ENCODE measurements at regions not wholly inside any gene's neighbourhood (a gene's known extent, or its start where the extent isn't known, plus 50 kb on each side); places are given as distances from the start of the nearest gene placed in this dataset.

- Histone ChIP-seq H3K36me3 (ENCODE audit: control insufficient read depth, insufficient read depth, low read length, severe bottlenecking) (no peaks in the 10 kb centered on the region), H3K27me3 (replicated peaks; ENCODE audit: control insufficient read depth, insufficient read depth, low read length) (no peaks in the 10 kb centered on the region), H3K9ac (ENCODE audit: low read length) (no peak overlapping the region), H3K4me1 (ENCODE audit: control insufficient read depth, insufficient read depth, low read length) (peaks cover 16% of the 10 kb centered on the region), H3K4me3 (ENCODE audit: low read length) (no peak overlapping the region), H3K9me3 (ENCODE audit: control insufficient read depth, low read length) (no peaks in the 10 kb centered on the region)
- no peak for DNase-seq (ENCODE audit: low read depth)
These were observed 182.5 kb downstream of the GXYLT1 start for GRCh38 chr12:41962171-41962572.

DNA sequence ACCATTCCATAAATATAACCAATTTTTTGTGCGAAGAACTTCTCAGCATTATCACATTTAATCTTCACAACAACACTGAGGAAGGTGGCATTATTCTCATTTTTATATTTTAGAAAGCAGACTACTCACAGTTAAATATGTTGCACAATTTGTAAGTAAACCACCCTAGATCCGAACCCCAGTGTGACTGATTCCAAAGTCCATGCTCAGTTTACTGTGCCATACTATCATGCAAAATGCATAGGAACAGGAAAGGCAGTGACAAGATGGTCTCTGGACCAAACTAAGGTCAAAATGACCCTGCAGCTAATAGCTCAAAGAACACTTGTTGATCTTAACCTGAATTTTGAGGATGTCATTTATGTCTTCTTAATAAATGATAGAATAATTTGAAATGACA lies 185.4 kb downstream of the GXYLT1 start:
- Histone ChIP-seq H3K27me3 (replicated peaks; ENCODE audit: control insufficient read depth, insufficient read depth, low read length) (no peaks in the 10 kb centered on the region), H3K9me3 (ENCODE audit: control insufficient read depth, low read length) (no peaks in the 10 kb centered on the region), H3K9ac (ENCODE audit: low read length) (no peak overlapping the region), H3K4me3 (ENCODE audit: low read length) (no peak overlapping the region), H3K4me1 (ENCODE audit: control insufficient read depth, insufficient read depth, low read length) (peaks cover 32% of the 10 kb centered on the region), H3K36me3 (ENCODE audit: control insufficient read depth, insufficient read depth, low read length, severe bottlenecking) (no peaks in the 10 kb centered on the region)
- no peak for DNase-seq (ENCODE audit: low read depth)

GRCh38 chr12:41956353-41956752 lies 188.3 kb downstream of the GXYLT1 start:
- Histone ChIP-seq H3K9me3 (ENCODE audit: control insufficient read depth, low read length) (no peaks in the 10 kb centered on the region), H3K36me3 (ENCODE audit: control insufficient read depth, insufficient read depth, low read length, severe bottlenecking) (no peaks in the 10 kb centered on the region), H3K4me1 (ENCODE audit: control insufficient read depth, insufficient read depth, low read length) (peaks cover 22% of the 10 kb centered on the region), H3K9ac (ENCODE audit: low read length) (no peak overlapping the region), H3K27me3 (replicated peaks; ENCODE audit: control insufficient read depth, insufficient read depth, low read length) (no peaks in the 10 kb centered on the region), H3K4me3 (ENCODE audit: low read length) (no peak overlapping the region)
- DNase-seq (ENCODE audit: low read depth): peak; percentile 11

DNA sequence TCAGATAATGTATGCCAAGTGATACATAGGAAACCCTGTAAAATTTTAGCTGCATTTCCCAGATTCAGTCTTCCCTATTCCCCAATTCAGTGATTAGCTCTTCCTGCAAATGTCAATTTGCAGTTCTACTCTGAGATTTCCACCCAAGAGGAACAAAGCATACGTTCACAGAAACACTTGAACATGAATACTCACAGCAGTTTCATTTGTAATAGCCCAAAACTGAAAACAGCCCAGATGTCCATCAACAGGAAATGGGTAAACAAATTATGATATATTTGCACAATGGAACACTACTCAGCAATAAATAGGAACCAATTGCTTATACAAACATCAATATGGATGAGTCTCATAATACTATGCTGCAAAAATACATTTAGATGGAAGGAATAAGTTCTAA lies 194.2 kb downstream of the GXYLT1 start:
- Histone ChIP-seq H3K4me1 (ENCODE audit: control insufficient read depth, insufficient read depth, low read length) (no peaks in the 10 kb centered on the region), H3K9me3 (ENCODE audit: control insufficient read depth, low read length) (peaks cover 9% of the 10 kb centered on the region)

GRCh38 chr12:41946106-41946505 lies 198.6 kb downstream of the GXYLT1 start:
- Histone ChIP-seq H3K9me3 (ENCODE audit: control insufficient read depth, low read length) (peaks cover 14% of the 10 kb centered on the region), H3K4me3 (ENCODE audit: low read length) (no peak overlapping the region), H3K4me1 (ENCODE audit: control insufficient read depth, insufficient read depth, low read length) (no peaks in the 10 kb centered on the region), H3K27me3 (replicated peaks; ENCODE audit: control insufficient read depth, insufficient read depth, low read length) (no peaks in the 10 kb centered on the region), H3K9ac (ENCODE audit: low read length) (no peak overlapping the region), H3K36me3 (ENCODE audit: control insufficient read depth, insufficient read depth, low read length, severe bottlenecking) (no peaks in the 10 kb centered on the region)
- DNase-seq (ENCODE audit: low read depth): no peak

More for the DNA sequence above, 194.2 kb downstream of the GXYLT1 start:
- Histone ChIP-seq H3K4me3 (ENCODE audit: low read length) (no peak overlapping the region), H3K9ac (ENCODE audit: low read length) (no peak overlapping the region), H3K36me3 (ENCODE audit: control insufficient read depth, insufficient read depth, low read length, severe bottlenecking) (no peaks in the 10 kb centered on the region), H3K27me3 (replicated peaks; ENCODE audit: control insufficient read depth, insufficient read depth, low read length) (no peaks in the 10 kb centered on the region)
- no peak for DNase-seq (ENCODE audit: low read depth)

- H3K9ac ChIP-seq (ENCODE audit: low read length): no peak overlapping the region
- H3K27me3 ChIP-seq (replicated peaks; ENCODE audit: control insufficient read depth, insufficient read depth, low read length): no peaks in the 10 kb centered on the region
- peak; percentile 65 for DNase-seq (ENCODE audit: low read depth)
- no peaks in the 10 kb centered on the region for H3K36me3 ChIP-seq (ENCODE audit: control insufficient read depth, insufficient read depth, low read length, severe bottlenecking)
- H3K4me3 ChIP-seq (ENCODE audit: low read length): no peak overlapping the region
- H3K4me1 ChIP-seq (ENCODE audit: control insufficient read depth, insufficient read depth, low read length): no peaks in the 10 kb centered on the region
- H3K9me3 ChIP-seq (ENCODE audit: control insufficient read depth, low read length): peaks cover 14% of the 10 kb centered on the region
These were observed 200.5 kb downstream of the GXYLT1 start for GRCh38 chr12:41944216-41944615.

DNA sequence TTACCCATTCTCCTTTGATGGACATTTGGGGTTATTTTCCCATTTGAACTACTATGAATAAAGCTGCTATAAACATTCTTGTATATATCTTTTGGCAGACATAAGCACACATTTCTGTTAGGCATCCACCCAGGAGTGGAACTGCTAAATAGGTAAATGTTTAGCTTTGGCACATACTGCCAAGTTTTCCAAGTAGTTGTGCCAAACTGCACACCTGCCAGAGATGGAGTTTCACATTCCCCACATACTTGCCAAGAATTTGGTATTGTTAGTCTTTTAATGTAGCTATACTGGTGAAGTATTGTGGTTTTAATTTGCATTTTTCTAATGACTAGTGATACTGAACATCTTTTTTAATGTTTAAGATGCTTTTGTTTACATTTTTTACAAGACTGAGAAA lies 201.0 kb downstream of the GXYLT1 start:
- Histone ChIP-seq H3K36me3 (ENCODE audit: control insufficient read depth, insufficient read depth, low read length, severe bottlenecking) (no peaks in the 10 kb centered on the region), H3K4me3 (ENCODE audit: low read length) (no peak overlapping the region), H3K9ac (ENCODE audit: low read length) (no peak overlapping the region), H3K27me3 (replicated peaks; ENCODE audit: control insufficient read depth, insufficient read depth, low read length) (no peaks in the 10 kb centered on the region), H3K4me1 (ENCODE audit: control insufficient read depth, insufficient read depth, low read length) (no peaks in the 10 kb centered on the region), H3K9me3 (ENCODE audit: control insufficient read depth, low read length) (peaks cover 14% of the 10 kb centered on the region)
- DNase-seq (ENCODE audit: low read depth): no peak

- DNase-seq (ENCODE audit: low read depth): no peak
- H3K9me3 ChIP-seq (ENCODE audit: control insufficient read depth, low read length): peaks cover 14% of the 10 kb centered on the region
- H3K9ac ChIP-seq (ENCODE audit: low read length): no peak overlapping the region
- no peaks in the 10 kb centered on the region for H3K4me1 ChIP-seq (ENCODE audit: control insufficient read depth, insufficient read depth, low read length)
- H3K27me3 ChIP-seq (replicated peaks; ENCODE audit: control insufficient read depth, insufficient read depth, low read length): no peaks in the 10 kb centered on the region
- H3K4me3 ChIP-seq (ENCODE audit: low read length): no peak overlapping the region
- H3K36me3 ChIP-seq (ENCODE audit: control insufficient read depth, insufficient read depth, low read length, severe bottlenecking): no peaks in the 10 kb centered on the region
These were observed 202.3 kb downstream of the GXYLT1 start for GRCh38 chr12:41942354-41942753.

DNA sequence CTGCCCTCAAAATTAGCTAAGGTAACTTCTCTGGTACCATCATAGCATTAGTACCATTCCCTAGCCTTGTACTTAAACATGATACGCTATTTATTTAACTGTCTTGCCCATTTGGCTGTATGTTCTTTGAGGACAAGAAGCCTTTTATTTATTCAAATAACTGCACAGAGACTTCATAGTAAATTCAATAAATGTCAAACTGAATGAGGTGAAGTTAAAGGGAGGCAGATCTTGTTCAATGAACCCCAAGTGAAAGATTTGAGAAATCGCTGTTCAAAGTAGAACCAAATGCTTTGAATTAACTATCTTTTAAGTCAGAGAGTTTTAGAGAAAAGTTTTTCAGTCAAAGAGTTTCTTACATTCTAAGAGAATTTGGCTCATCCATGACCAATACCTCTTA lies 203.6 kb downstream of the GXYLT1 start:
- DNase-seq (ENCODE audit: low read depth): no peak
- Histone ChIP-seq H3K4me3 (ENCODE audit: low read length) (no peak overlapping the region), H3K27me3 (replicated peaks; ENCODE audit: control insufficient read depth, insufficient read depth, low read length) (no peaks in the 10 kb centered on the region), H3K4me1 (ENCODE audit: control insufficient read depth, insufficient read depth, low read length) (no peaks in the 10 kb centered on the region), H3K36me3 (ENCODE audit: control insufficient read depth, insufficient read depth, low read length, severe bottlenecking) (no peaks in the 10 kb centered on the region), H3K9ac (ENCODE audit: low read length) (no peak overlapping the region), H3K9me3 (ENCODE audit: control insufficient read depth, low read length) (peaks cover 7% of the 10 kb centered on the region)

DNA sequence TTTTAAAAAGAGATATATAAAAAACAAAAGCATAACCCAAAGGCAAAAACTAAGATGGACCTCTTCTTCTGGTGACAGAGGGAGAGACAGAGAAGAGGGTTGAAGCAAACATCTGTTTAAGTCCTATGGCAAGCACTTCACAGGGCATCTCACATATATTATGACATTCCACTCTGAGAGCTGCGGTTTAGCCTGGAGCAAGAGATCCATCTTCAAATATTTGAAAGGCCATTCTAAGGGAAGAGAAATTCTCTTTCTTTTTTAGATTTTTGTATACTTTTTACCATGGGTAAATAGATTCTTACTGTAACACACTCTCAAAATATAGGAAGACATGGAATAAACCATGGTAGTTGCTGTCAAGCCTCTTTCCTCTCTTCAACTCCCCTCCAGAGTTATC lies 204.1 kb downstream of the GXYLT1 start:
- Histone ChIP-seq H3K9ac (ENCODE audit: low read length) (no peak overlapping the region), H3K4me1 (ENCODE audit: control insufficient read depth, insufficient read depth, low read length) (no peaks in the 10 kb centered on the region), H3K4me3 (ENCODE audit: low read length) (no peak overlapping the region), H3K9me3 (ENCODE audit: control insufficient read depth, low read length) (peaks cover 4% of the 10 kb centered on the region), H3K27me3 (replicated peaks; ENCODE audit: control insufficient read depth, insufficient read depth, low read length) (no peaks in the 10 kb centered on the region), H3K36me3 (ENCODE audit: control insufficient read depth, insufficient read depth, low read length, severe bottlenecking) (no peaks in the 10 kb centered on the region)
- DNase-seq (ENCODE audit: low read depth): no peak

DNA sequence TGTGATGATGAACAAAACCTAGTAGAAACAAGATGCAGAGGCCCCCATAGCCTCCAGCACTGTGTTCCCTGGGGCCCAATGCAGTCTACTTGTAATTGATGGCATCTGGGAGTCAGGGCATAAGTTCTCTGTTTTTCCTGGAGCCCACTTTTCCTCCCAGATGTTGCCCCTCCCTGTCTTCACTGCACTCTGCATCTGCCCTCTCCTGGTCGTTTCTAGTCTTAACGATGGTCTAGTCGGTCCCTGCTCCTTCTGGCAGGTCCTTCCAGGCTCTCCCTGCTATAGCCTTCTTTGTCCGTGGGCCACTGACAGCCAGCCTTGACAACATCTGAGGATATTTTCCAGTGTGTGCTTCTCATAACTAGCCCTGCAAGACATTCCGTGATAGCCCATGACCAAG lies 208.3 kb downstream of the GXYLT1 start:
- Histone ChIP-seq H3K27me3 (replicated peaks; ENCODE audit: control insufficient read depth, insufficient read depth, low read length) (no peaks in the 10 kb centered on the region), H3K36me3 (ENCODE audit: control insufficient read depth, insufficient read depth, low read length, severe bottlenecking) (no peaks in the 10 kb centered on the region), H3K4me1 (ENCODE audit: control insufficient read depth, insufficient read depth, low read length) (peaks cover 11% of the 10 kb centered on the region), H3K9me3 (ENCODE audit: control insufficient read depth, low read length) (no peaks in the 10 kb centered on the region), H3K9ac (ENCODE audit: low read length) (no peak overlapping the region), H3K4me3 (ENCODE audit: low read length) (no peak overlapping the region)
- DNase-seq (ENCODE audit: low read depth): no peak

- H3K4me3 ChIP-seq (ENCODE audit: low read length): no peak overlapping the region
- H3K4me1 ChIP-seq (ENCODE audit: control insufficient read depth, insufficient read depth, low read length): peaks cover 11% of the 10 kb centered on the region
- no peak overlapping the region for H3K9ac ChIP-seq (ENCODE audit: low read length)
- no peak for DNase-seq (ENCODE audit: low read depth)
- H3K36me3 ChIP-seq (ENCODE audit: control insufficient read depth, insufficient read depth, low read length, severe bottlenecking): no peaks in the 10 kb centered on the region
- H3K9me3 ChIP-seq (ENCODE audit: control insufficient read depth, low read length): no peaks in the 10 kb centered on the region
- H3K27me3 ChIP-seq (replicated peaks; ENCODE audit: control insufficient read depth, insufficient read depth, low read length): no peaks in the 10 kb centered on the region
These were observed 208.8 kb downstream of the GXYLT1 start for GRCh38 chr12:41935911-41936310.

Data from adipocyte (in vitro differentiated cells).